K562 (cell line): ENCODE measurements at regions not wholly inside any gene's neighbourhood (a gene's known extent, or its start where the extent isn't known, plus 50 kb on each side); places are given as distances from the start of the nearest gene placed in this dataset.

ENCODE experiments used
- ATAC-seq: fragments of 200-7000 bp; cut with Tn5 transposase; 3 replicates; pipeline ENCODE4 v1.9.1; 2020; ENCODE audit warnings: moderate library complexity
- BruUV-seq: library from RNA; stranded (reverse); fragments of 400-500 nt; replicated peaks from 2 replicates; lab custom pipeline; 2021; lab: Mats Ljungman, UMichigan
- CTCF ChIA-PET: fragments of 300-600 bp; formaldehyde crosslinking; extraction: SDS; loops from one replicate; lab custom pipeline; 2021; ENCODE audit warnings: low intra/inter-chr PET ratio; lab: Yijun Ruan, JAX
- POLR2A ChIA-PET: fragments of 300-600, 350-650 bp; sonication (Branson Sonifier 250); formaldehyde crosslinking; extraction: SDS; loops from one replicate; lab custom pipeline; 2021; ENCODE audit warnings: antibody characterized with exemption, inconsistent platforms; lab: Yijun Ruan, JAX
- DNase-seq, 4 experiments: peaks; one replicate each; pipeline versions ENCODE4 v3.0.0 to v3.0.0-alpha.2; 2011 to 2018; ENCODE audit warnings: low spot score in 3 of 4, mixed read lengths in 3 of 4; ENCODE audit errors: extremely low read depth in 1 of 4
- FAIRE-seq: peaks from 2 replicates; lab custom pipeline; 2011; peaks lifted over from hg19 to GRCh38; lab: Jason Lieb, UNC
- H2AFZ ChIP-seq: 2 replicates; pipeline ENCODE4 v1.6.0; 2011; ENCODE audit warnings: low read depth, low read length, control low read depth, inconsistent platforms
- H3K27ac ChIP-seq: fragments of 200-600 bp; 3 replicates; pipeline ENCODE4 v1.8.0; 2011; ENCODE audit warnings: low read depth, mild to moderate bottlenecking, control low read depth, inconsistent platforms, low read length, moderate library complexity, mixed read lengths; ENCODE audit errors: extremely low read depth
- H3K27me3 ChIP-seq, 2 experiments: fragments of 300-600 bp in 1 of 2; 2 replicates in 1 of 2; 3 replicates in 1 of 2; pipeline versions ENCODE4 v1.6.0 to v1.8.0; 2011; ENCODE audit warnings: inconsistent platforms in 2 of 2, low read length in 2 of 2, mild to moderate bottlenecking in 1 of 2, mixed read lengths in 1 of 2, moderate library complexity in 1 of 2; ENCODE audit not compliant: control insufficient read depth in 2 of 2, insufficient read depth in 2 of 2
- H3K36me3 ChIP-seq: fragments of 300-600 bp; 3 replicates; pipeline ENCODE4 v1.8.0; 2011; ENCODE audit warnings: mild to moderate bottlenecking, low read length, inconsistent platforms; ENCODE audit not compliant: control insufficient read depth, insufficient read depth
- H3K4me1 ChIP-seq, 2 experiments: fragments of 200-600 bp in 1 of 2; replicated peaks in 1 of 2; 2 replicates in 1 of 2; 3 replicates in 1 of 2; pipeline versions ENCODE4 v1.5.1 to v1.8.0; 2011; ENCODE audit warnings: inconsistent platforms in 2 of 2, low read length in 2 of 2, mild to moderate bottlenecking in 1 of 2, mixed read lengths in 1 of 2, moderate library complexity in 1 of 2; ENCODE audit not compliant: control insufficient read depth in 2 of 2, insufficient read depth in 2 of 2
- H3K4me2 ChIP-seq: 2 replicates; pipeline ENCODE4 v1.6.1; 2011; ENCODE audit warnings: low read length, control low read depth, inconsistent platforms, mixed read lengths; ENCODE audit not compliant: insufficient read depth
- H3K4me3 ChIP-seq: fragments of 200-600 bp; sonication (generic), shearing (Covaris generic); 2 replicates; pipeline ENCODE4 v1.5.1; 2016; ENCODE audit warnings: control low read depth, inconsistent platforms
- H3K79me2 ChIP-seq: fragments of 200-600 bp; 3 replicates; pipeline ENCODE4 v1.8.0; 2011; ENCODE audit warnings: low read length, inconsistent platforms; ENCODE audit not compliant: control insufficient read depth, insufficient read depth
- H3K9ac ChIP-seq, 2 experiments: 2 replicates each; pipeline versions ENCODE4 v1.6.0 to v1.6.1; 2011; ENCODE audit warnings: low read depth in 2 of 2, low read length in 2 of 2, control low read depth in 1 of 2, inconsistent platforms in 1 of 2, mild to moderate bottlenecking in 1 of 2, mixed read lengths in 1 of 2; ENCODE audit not compliant: insufficient read depth in 1 of 2
- H3K9me1 ChIP-seq: one replicate; pipeline ENCODE4 v1.6.0; 2011; ENCODE audit warnings: inconsistent platforms, mild to moderate bottlenecking, low read length, moderate library complexity; ENCODE audit not compliant: control insufficient read depth, insufficient read depth
- H3K9me3 ChIP-seq: replicated peaks from 2 replicates; pipeline ENCODE4 v1.5.1; 2011; ENCODE audit warnings: low read depth, low read length, inconsistent platforms; ENCODE audit not compliant: control insufficient read depth, insufficient read depth
- H4K20me1 ChIP-seq: replicated peaks from 2 replicates; pipeline ENCODE4 v1.6.1; 2011; ENCODE audit warnings: low read length, inconsistent platforms, mixed read lengths; ENCODE audit not compliant: control insufficient read depth, insufficient read depth
- BDP1 ChIP-seq: IDR thresholded peaks from 3 replicates; pipeline ENCODE4 v1.6.1; 2011; ENCODE audit not compliant: insufficient read length, insufficient read depth
- KDM4B ChIP-seq, 2 experiments: fragments of 450-650 bp in 1 of 2; sonication (generic) in 1 of 2; IDR thresholded peaks; 2 replicates each; pipeline ENCODE4 v1.6.1; 2016 to 2017; ENCODE audit warnings: borderline replicate concordance in 2 of 2, antibody characterized with exemption in 1 of 2, low read depth in 1 of 2, mild to moderate bottlenecking in 1 of 2
- KLF10 ChIP-seq: fragments of 250-450 bp; sonication (Bioruptor Pico); IDR thresholded peaks from 2 replicates; pipeline ENCODE4 v1.6.1; 2021; ENCODE audit warnings: matching md5 sums
- KLF16 ChIP-seq: IDR thresholded peaks from 2 replicates; pipeline ENCODE4 v1.6.1; 2016; ENCODE audit warnings: antibody characterized with exemption
- NFE2 ChIP-seq: IDR thresholded peaks from 2 replicates; pipeline ENCODE4 v1.6.1; 2014; ENCODE audit warnings: antibody characterized with exemption, low read depth
- SMARCB1 ChIP-seq: IDR thresholded peaks from 2 replicates; pipeline ENCODE4 v1.6.1; 2011; ENCODE audit warnings: improper control_type of control experiment, low read depth; ENCODE audit not compliant: insufficient read length
- ZBTB11 ChIP-seq, 3 experiments: fragments of 200-800 bp in 1 of 3; fragments of 250-450 bp in 1 of 3; fragments of 450-650 bp in 1 of 3; sonication (Bioruptor Pico) in 1 of 3; sonication (Bioruptor generic) in 1 of 3; formaldehyde crosslinking in 1 of 3; IDR thresholded peaks; 2 replicates each; pipeline versions ENCODE4 v1.6.1 to v1.8.0; 2016 to 2022; ENCODE audit warnings: mild to moderate bottlenecking in 2 of 3, missing genetic modification characterization in 2 of 3, missing compliant biosample characterization in 1 of 3, moderate library complexity in 1 of 3
- ZNF347 ChIP-seq: fragments of 450-650 bp; formaldehyde crosslinking; IDR thresholded peaks from 2 replicates; pipeline ENCODE4 v1.4.0; 2020; ENCODE audit warnings: low read depth, mild to moderate bottlenecking, moderate library complexity
- ZNF609 ChIP-seq: sonication (generic); formaldehyde crosslinking; IDR thresholded peaks from 2 replicates; pipeline ENCODE4 v1.8.1; 2023; ENCODE audit warnings: missing genetic modification reagents, mild to moderate bottlenecking, borderline replicate concordance
- WGBS: fragments of 100-300 bp; shearing (Covaris generic); methylation state at CpG from one replicate; pipeline ENCODE4 v1.1.6; 2016; ENCODE audit warnings: low coverage, mixed read lengths; ENCODE audit not compliant: insufficient coverage; ENCODE audit errors: missing lambda C conversion rate; 5-methylcytosine and 5-hydroxymethylcytosine counted together
- in situ Hi-C: fragments of 300-500 bp; cut with MboI; formaldehyde crosslinking; loops from 4 replicates; pipeline ENCODE4 v1.15.0; 2018; ENCODE audit warnings: inconsistent platforms, mixed read lengths
- intact Hi-C: fragments of 100-400 bp; cut with micrococcal nuclease; formaldehyde crosslinking; loops from 2 replicates; pipeline ENCODE4 v1.14.2; 2022
- TF ChIP-seq, protein P1 (sequence below): fragments of 200-800 bp; sonication (Bioruptor generic); IDR thresholded peaks from 2 replicates; pipeline ENCODE4 v1.6.1; 2017; ENCODE audit warnings: missing genetic modification characterization, missing compliant biosample characterization

DNA sequence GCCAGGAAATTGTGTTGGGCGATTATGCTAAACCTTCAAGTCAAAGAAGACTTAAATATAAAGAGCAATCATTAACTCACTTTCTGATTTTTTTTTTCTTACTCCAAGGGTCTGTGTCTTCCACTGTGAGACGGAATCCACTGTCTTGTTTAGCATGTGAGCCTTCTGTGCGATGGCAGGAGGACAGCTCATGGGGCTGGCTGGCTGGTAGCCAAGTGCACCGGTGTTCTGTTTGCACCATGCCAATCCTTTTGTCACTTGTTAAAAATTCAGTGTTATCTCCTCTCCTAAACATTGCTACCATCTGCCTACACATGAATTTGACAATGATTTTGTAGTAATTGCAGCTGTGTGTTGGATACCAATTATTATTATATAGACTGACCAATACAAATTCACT, 1056.3 kb upstream of the IGFBP7 start (continued):
- TF ChIP-seq ZNF609 (CRISPR knock-in tag): no peak
- TF ChIP-seq NFE2: no peak
- no peak for TF ChIP-seq KDM4B (IDR thresholded peaks at IDR 0.05; ENCODE audit: borderline replicate concordance in 2 of 2, low read depth in 1 of 2)

GRCh38 chr4:58163156-58163555, 1053.0 kb upstream of the IGFBP7 start:
- Histone ChIP-seq H3K9me1 (no peaks in the 10 kb centered on the region), H3K9ac (no peak overlapping the region), H3K4me2 (no peak overlapping the region), H3K36me3 (no peaks in the 10 kb centered on the region), H3K27me3 (no peaks in the 10 kb centered on the region), H3K79me2 (no peaks in the 10 kb centered on the region), H2AFZ (no peak overlapping the region), H4K20me1 (no peaks in the 10 kb centered on the region), H3K9me3 (no peaks in the 10 kb centered on the region; the same call in 1 of the 2 replicates), H3K27ac (no peak overlapping the region), H3K4me3 (no peak overlapping the region), H3K4me1 (no peaks in the 10 kb centered on the region)
- POLR2A ChIA-PET: no interaction called here
- DNase-seq (no peak), FAIRE-seq (no peak), ATAC-seq (no peak)
- in situ Hi-C loops (no loop called here), intact Hi-C loops (no loop called here)
- WGBS: 0% methylated on average over 2 of the region's 2 CpGs
- no TSS peak for BruUV-seq
- CTCF ChIA-PET: no interaction called here
- TF ChIP-seq ZBTB11 (CRISPR knock-in tag; IDR thresholded peaks at IDR 0.05): no peak
- TF ChIP-seq BDP1: no peak
- TF ChIP-seq KLF10 (CRISPR knock-in tag): no peak
- TF ChIP-seq, protein P1, sequence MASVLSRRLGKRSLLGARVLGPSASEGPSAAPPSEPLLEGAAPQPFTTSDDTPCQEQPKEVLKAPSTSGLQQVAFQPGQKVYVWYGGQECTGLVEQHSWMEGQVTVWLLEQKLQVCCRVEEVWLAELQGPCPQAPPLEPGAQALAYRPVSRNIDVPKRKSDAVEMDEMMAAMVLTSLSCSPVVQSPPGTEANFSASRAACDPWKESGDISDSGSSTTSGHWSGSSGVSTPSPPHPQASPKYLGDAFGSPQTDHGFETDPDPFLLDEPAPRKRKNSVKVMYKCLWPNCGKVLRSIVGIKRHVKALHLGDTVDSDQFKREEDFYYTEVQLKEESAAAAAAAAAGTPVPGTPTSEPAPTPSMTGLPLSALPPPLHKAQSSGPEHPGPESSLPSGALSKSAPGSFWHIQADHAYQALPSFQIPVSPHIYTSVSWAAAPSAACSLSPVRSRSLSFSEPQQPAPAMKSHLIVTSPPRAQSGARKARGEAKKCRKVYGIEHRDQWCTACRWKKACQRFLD (CRISPR knock-in tag): no peak
- no peak for TF ChIP-seq SMARCB1
- TF ChIP-seq KLF16: no peak
- no peak for TF ChIP-seq ZNF347 (CRISPR knock-in tag)
